Hepatocyte (in vitro differentiated cells): ENCODE measurements at regions not wholly inside any gene's neighbourhood (a gene's known extent, or its start where the extent isn't known, plus 50 kb on each side); places are given as distances from the start of the nearest gene placed in this dataset.

Source experiments
- EZH2 ChIP-seq: fragments of 200-600 bp; sonication (generic); IDR thresholded peaks from 2 replicates; pipeline ENCODE4 v1.6.1; 2016; ENCODE audit warnings: antibody characterized with exemption, mild to moderate bottlenecking, borderline replicate concordance
- EZH2phosphoT487 ChIP-seq: fragments of 200-600 bp; sonication (generic); IDR thresholded peaks from one replicate; pipeline ENCODE4 v1.6.1; 2018; ENCODE audit warnings: antibody characterized with exemption, mild to moderate bottlenecking, low read depth, moderate library complexity; ENCODE audit not compliant: unreplicated experiment, severe bottlenecking
- TF ChIP-seq, protein P1 (sequence below): fragments of 200-600 bp; sonication (generic); IDR thresholded peaks from 2 replicates; pipeline ENCODE4 v1.5.1; 2016; ENCODE audit warnings: antibody characterized with exemption, mild to moderate bottlenecking; ENCODE audit not compliant: poor library complexity

DNA sequence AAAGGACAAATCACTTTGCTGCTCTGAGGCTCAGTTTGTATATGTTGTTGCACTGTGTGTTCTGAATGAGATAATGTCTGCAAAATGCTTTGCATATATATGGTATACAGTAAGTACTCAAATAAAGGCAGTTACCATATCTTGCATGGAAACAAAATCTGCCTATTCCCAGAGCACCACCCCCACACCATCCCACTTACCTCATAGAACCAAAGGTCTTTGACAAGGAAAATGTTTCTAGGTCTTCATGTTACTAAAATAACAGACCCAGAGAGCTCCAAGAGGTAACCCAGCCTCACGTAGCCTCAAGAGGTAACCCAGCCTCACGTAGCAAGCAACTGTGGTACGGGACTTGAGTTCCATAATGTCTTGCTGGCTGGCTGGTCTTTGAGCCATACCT is 71.6 kb upstream of the CMKLR1 start:
- TF ChIP-seq, protein P1, sequence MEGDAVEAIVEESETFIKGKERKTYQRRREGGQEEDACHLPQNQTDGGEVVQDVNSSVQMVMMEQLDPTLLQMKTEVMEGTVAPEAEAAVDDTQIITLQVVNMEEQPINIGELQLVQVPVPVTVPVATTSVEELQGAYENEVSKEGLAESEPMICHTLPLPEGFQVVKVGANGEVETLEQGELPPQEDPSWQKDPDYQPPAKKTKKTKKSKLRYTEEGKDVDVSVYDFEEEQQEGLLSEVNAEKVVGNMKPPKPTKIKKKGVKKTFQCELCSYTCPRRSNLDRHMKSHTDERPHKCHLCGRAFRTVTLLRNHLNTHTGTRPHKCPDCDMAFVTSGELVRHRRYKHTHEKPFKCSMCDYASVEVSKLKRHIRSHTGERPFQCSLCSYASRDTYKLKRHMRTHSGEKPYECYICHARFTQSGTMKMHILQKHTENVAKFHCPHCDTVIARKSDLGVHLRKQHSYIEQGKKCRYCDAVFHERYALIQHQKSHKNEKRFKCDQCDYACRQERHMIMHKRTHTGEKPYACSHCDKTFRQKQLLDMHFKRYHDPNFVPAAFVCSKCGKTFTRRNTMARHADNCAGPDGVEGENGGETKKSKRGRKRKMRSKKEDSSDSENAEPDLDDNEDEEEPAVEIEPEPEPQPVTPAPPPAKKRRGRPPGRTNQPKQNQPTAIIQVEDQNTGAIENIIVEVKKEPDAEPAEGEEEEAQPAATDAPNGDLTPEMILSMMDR: no peak
- TF ChIP-seq EZH2 (no peak), EZH2phosphoT487 (no peak)
